ENCODE measurements at regions not wholly inside any gene's neighbourhood (a gene's known extent, or its start where the extent isn't known, plus 50 kb on each side); places are given as distances from the start of the nearest gene placed in this dataset.

DNA sequence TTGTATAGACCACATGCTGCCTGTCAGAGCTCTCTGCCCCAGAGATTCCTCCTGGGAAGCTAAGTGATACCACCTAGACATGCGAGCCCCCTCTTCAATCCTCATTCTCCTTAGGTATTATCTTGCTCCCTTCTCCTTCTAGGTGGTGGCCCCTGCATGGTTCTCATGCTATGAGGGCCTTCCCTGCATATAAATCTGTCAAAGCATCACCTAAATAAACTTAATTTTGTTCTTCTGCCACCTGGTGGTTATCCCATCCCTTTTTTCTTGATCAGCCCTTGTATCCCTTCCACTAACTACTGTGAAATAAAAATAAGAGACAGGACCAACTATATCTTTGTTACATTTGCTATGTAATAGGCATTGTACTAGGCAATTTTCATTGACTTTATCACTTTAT lies 242.1 kb downstream of the CDC14C start:
- Histone ChIP-seq H4K20me1 (ENCODE audit: insufficient read depth, low read length) (no peaks in the 10 kb centered on the region), H3K4me1 (ENCODE audit: insufficient read depth, low read length) (no peaks in the 10 kb centered on the region), H3K4me2 (ENCODE audit: low read length) (no peak overlapping the region), H3K4me3 (ENCODE audit: insufficient read depth, low read depth, low read length) (no peak overlapping the region), H3K79me2 (ENCODE audit: insufficient read depth, low read length) (no peaks in the 10 kb centered on the region), H2AFZ (ENCODE audit: low read depth, low read length) (no peak overlapping the region), H3K9me3 (ENCODE audit: insufficient read depth, low read depth, low read length) (no peaks in the 10 kb centered on the region), H3K9ac (ENCODE audit: low read length) (no peak overlapping the region), H3K27me3 (ENCODE audit: insufficient read depth, low read length) (no peaks in the 10 kb centered on the region), H3K27ac (ENCODE audit: low read depth, low read length) (no peak overlapping the region), H3K36me3 (ENCODE audit: insufficient read depth, low read length) (no peaks in the 10 kb centered on the region)
- Mint-ChIP-seq H3K4me1 (ENCODE audit: low read depth, unreplicated experiment) (no peaks in the 10 kb centered on the region), H3K9me3 (ENCODE audit: unreplicated experiment) (no peaks in the 10 kb centered on the region), H3K27me3 (ENCODE audit: low read depth, unreplicated experiment) (no peaks in the 10 kb centered on the region), H3K36me3 (ENCODE audit: low read depth, unreplicated experiment) (no peaks in the 10 kb centered on the region), H3K27ac (ENCODE audit: unreplicated experiment) (no peak overlapping the region), H3K4me3 (ENCODE audit: unreplicated experiment) (no peak overlapping the region)
- DNase-seq (ENCODE audit: low read depth) (no peak), FAIRE-seq (no peak)
- TF ChIP-seq, protein P1, sequence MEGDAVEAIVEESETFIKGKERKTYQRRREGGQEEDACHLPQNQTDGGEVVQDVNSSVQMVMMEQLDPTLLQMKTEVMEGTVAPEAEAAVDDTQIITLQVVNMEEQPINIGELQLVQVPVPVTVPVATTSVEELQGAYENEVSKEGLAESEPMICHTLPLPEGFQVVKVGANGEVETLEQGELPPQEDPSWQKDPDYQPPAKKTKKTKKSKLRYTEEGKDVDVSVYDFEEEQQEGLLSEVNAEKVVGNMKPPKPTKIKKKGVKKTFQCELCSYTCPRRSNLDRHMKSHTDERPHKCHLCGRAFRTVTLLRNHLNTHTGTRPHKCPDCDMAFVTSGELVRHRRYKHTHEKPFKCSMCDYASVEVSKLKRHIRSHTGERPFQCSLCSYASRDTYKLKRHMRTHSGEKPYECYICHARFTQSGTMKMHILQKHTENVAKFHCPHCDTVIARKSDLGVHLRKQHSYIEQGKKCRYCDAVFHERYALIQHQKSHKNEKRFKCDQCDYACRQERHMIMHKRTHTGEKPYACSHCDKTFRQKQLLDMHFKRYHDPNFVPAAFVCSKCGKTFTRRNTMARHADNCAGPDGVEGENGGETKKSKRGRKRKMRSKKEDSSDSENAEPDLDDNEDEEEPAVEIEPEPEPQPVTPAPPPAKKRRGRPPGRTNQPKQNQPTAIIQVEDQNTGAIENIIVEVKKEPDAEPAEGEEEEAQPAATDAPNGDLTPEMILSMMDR (IDR thresholded peaks at IDR 0.05; ENCODE audit: insufficient read depth, low read depth, low read length) = no peak
- no peak for TF ChIP-seq EZH2 (IDR thresholded peaks at IDR 0.05; ENCODE audit: insufficient read depth, low read length)

GRCh38 chr7:49172639-49173038 lies 248.3 kb downstream of the CDC14C start:
- H3K27me3 Mint-ChIP-seq (ENCODE audit: low read depth, unreplicated experiment) = no peaks in the 10 kb centered on the region
- H3K4me1 ChIP-seq (ENCODE audit: insufficient read depth, low read length) = no peaks in the 10 kb centered on the region
- no peak overlapping the region for H3K4me3 Mint-ChIP-seq (ENCODE audit: unreplicated experiment)
- H3K4me3 ChIP-seq (ENCODE audit: insufficient read depth, low read depth, low read length) = no peak overlapping the region
- no peak overlapping the region for H2AFZ ChIP-seq (ENCODE audit: low read depth, low read length)
- no peak for TF ChIP-seq EZH2 (IDR thresholded peaks at IDR 0.05; ENCODE audit: insufficient read depth, low read length)
- no peak for DNase-seq (ENCODE audit: low read depth)
- H3K27me3 ChIP-seq (ENCODE audit: insufficient read depth, low read length) = no peaks in the 10 kb centered on the region
- no peaks in the 10 kb centered on the region for H3K36me3 Mint-ChIP-seq (ENCODE audit: low read depth, unreplicated experiment)
- H3K9ac ChIP-seq (ENCODE audit: low read length) = no peak overlapping the region
- FAIRE-seq = no peak
- no peak overlapping the region for H3K4me2 ChIP-seq (ENCODE audit: low read length)
- H3K36me3 ChIP-seq (ENCODE audit: insufficient read depth, low read length) = no peaks in the 10 kb centered on the region
- H3K4me1 Mint-ChIP-seq (ENCODE audit: low read depth, unreplicated experiment) = no peaks in the 10 kb centered on the region
- no peaks in the 10 kb centered on the region for H4K20me1 ChIP-seq (ENCODE audit: insufficient read depth, low read length)
- no peak overlapping the region for H3K27ac ChIP-seq (ENCODE audit: low read depth, low read length)
- no peaks in the 10 kb centered on the region for H3K9me3 ChIP-seq (ENCODE audit: insufficient read depth, low read depth, low read length)
- H3K9me3 Mint-ChIP-seq (ENCODE audit: unreplicated experiment) = no peaks in the 10 kb centered on the region
- no peaks in the 10 kb centered on the region for H3K79me2 ChIP-seq (ENCODE audit: insufficient read depth, low read length)
- H3K27ac Mint-ChIP-seq (ENCODE audit: unreplicated experiment) = no peak overlapping the region

DNA sequence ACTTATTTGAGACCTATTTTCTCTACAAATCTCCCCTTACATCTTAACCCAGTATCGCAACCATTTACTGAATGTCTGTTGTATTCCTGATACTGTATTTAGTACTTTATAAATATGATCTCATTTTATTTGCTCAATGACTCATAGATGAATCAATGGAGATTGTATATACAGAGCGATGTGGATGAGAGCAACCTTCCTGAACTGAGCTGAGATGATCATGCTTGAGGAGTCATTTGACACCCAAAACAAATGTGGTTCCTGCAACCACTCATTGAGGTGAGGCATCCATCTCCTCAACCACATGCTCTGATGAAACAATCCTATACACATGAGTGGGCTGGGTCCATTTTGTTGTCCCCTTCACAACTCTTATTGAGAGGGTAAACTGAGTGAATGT lies 250.0 kb downstream of the CDC14C start:
- Histone ChIP-seq H3K9me3 (ENCODE audit: insufficient read depth, low read depth, low read length) (no peaks in the 10 kb centered on the region), H3K4me1 (ENCODE audit: insufficient read depth, low read length) (no peaks in the 10 kb centered on the region), H3K27ac (ENCODE audit: low read depth, low read length) (no peak overlapping the region), H3K9ac (ENCODE audit: low read length) (no peak overlapping the region), H4K20me1 (ENCODE audit: insufficient read depth, low read length) (no peaks in the 10 kb centered on the region), H3K4me3 (ENCODE audit: insufficient read depth, low read depth, low read length) (no peak overlapping the region), H3K27me3 (ENCODE audit: insufficient read depth, low read length) (no peaks in the 10 kb centered on the region), H3K4me2 (ENCODE audit: low read length) (no peak overlapping the region), H3K79me2 (ENCODE audit: insufficient read depth, low read length) (no peaks in the 10 kb centered on the region), H3K36me3 (ENCODE audit: insufficient read depth, low read length) (no peaks in the 10 kb centered on the region), H2AFZ (ENCODE audit: low read depth, low read length) (no peak overlapping the region)
- Mint-ChIP-seq H3K4me1 (ENCODE audit: low read depth, unreplicated experiment) (no peaks in the 10 kb centered on the region), H3K36me3 (ENCODE audit: low read depth, unreplicated experiment) (no peaks in the 10 kb centered on the region), H3K9me3 (ENCODE audit: unreplicated experiment) (no peaks in the 10 kb centered on the region), H3K4me3 (ENCODE audit: unreplicated experiment) (no peak overlapping the region), H3K27me3 (ENCODE audit: low read depth, unreplicated experiment) (peaks cover 5% of the 10 kb centered on the region), H3K27ac (ENCODE audit: unreplicated experiment) (no peak overlapping the region)
- peak; percentile 25 for DNase-seq (ENCODE audit: low read depth)
- TF ChIP-seq, protein P1 (IDR thresholded peaks at IDR 0.05; ENCODE audit: insufficient read depth, low read depth, low read length) = no peak
- TF ChIP-seq EZH2 (IDR thresholded peaks at IDR 0.05; ENCODE audit: insufficient read depth, low read length) = no peak
- FAIRE-seq = no peak

All from astrocyte (in vitro differentiated cells and primary cell).